Parathyroid adenoma (tissue), 2 donors: ENCODE measurements at regions not wholly inside any gene's neighbourhood (a gene's known extent, or its start where the extent isn't known, plus 50 kb on each side); places are given as distances from the start of the nearest gene placed in this dataset.

Experiments
- H2AFZ ChIP-seq: fragments of 300-600 bp; sonication (generic); one replicate; pipeline ENCODE4 v1.7.0; 2017; ENCODE audit warnings: antibody characterized with exemption, mild to moderate bottlenecking
- H3K27ac ChIP-seq: fragments of 300-600 bp; sonication (generic); one replicate; pipeline ENCODE4 v1.7.0; 2017
- H3K27me3 ChIP-seq: fragments of 300-600 bp; sonication (generic); one replicate; pipeline ENCODE4 v1.7.0; 2017; ENCODE audit warnings: low read length; ENCODE audit not compliant: control insufficient read depth, insufficient read depth
- H3K36me3 ChIP-seq: fragments of 300-600 bp; sonication (generic); one replicate; pipeline ENCODE4 v1.7.0; 2017; ENCODE audit warnings: low read length; ENCODE audit not compliant: control insufficient read depth, insufficient read depth
- H3K4me1 ChIP-seq: fragments of 300-600 bp; sonication (generic); one replicate; pipeline ENCODE4 v1.7.0; 2017; ENCODE audit warnings: control low read depth
- H3K4me2 ChIP-seq: fragments of 300-600 bp; sonication (generic); one replicate; pipeline ENCODE4 v1.7.0; 2017; ENCODE audit warnings: low read length
- H3K4me3 ChIP-seq: fragments of 300-600 bp; sonication (generic); one replicate; pipeline ENCODE4 v1.7.0; 2017; ENCODE audit warnings: low read depth, low read length
- H3K79me2 ChIP-seq: fragments of 300-600 bp; sonication (generic); one replicate; pipeline ENCODE4 v1.7.0; 2017; ENCODE audit warnings: control low read depth
- H3K9ac ChIP-seq: fragments of 300-600 bp; sonication (generic); one replicate; pipeline ENCODE4 v1.7.0; 2017; ENCODE audit warnings: mild to moderate bottlenecking
- H3K9me3 ChIP-seq: fragments of 300-600 bp; sonication (generic); one replicate; pipeline ENCODE4 v1.7.0; 2017; ENCODE audit warnings: low read length; ENCODE audit not compliant: control insufficient read depth
- CTCF ChIP-seq: fragments of 300-600 bp; sonication (generic); IDR thresholded peaks from one replicate; pipeline ENCODE4 v1.7.0; 2017; ENCODE audit warnings: antibody characterized with exemption, mild to moderate bottlenecking
- donor health status: primary hyperparathyroidism.

GRCh38 chr11:24226606-24227005 is 270.2 kb upstream of the LUZP2 start:
- Histone ChIP-seq H3K9me3 (no peaks in the 10 kb centered on the region), H3K79me2 (no peaks in the 10 kb centered on the region), H3K36me3 (no peaks in the 10 kb centered on the region), H3K4me3 (no peak overlapping the region), H3K4me1 (no peaks in the 10 kb centered on the region), H2AFZ (no peak overlapping the region), H3K9ac (no peak overlapping the region), H3K27me3 (no peaks in the 10 kb centered on the region), H3K27ac (no peak overlapping the region), H3K4me2 (no peak overlapping the region)
- TF ChIP-seq CTCF: no peak

DNA sequence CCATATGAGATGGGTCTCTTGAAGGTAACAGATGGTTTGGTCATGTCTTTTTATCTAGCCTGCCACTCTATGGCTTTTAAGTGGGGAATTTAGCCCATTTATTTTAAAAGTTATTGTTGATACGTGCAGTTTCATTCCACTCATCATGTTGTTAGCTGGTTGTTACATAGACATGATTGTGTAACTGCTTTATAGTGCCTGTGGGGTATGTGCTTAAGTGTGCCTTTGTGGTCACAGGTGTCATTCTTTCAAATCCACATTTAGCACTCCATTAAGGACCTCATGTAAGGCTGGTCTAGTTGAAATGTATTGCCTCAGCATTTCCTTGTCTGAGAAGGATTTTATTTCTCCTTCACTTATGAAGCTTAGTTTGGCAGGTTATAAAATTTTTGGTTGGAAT is 263.8 kb upstream of the LUZP2 start:
- no peak for TF ChIP-seq CTCF
- Histone ChIP-seq H3K79me2 (no peaks in the 10 kb centered on the region), H3K4me3 (no peak overlapping the region), H3K36me3 (no peaks in the 10 kb centered on the region), H3K27me3 (no peaks in the 10 kb centered on the region), H3K9ac (no peak overlapping the region), H3K9me3 (no peaks in the 10 kb centered on the region), H3K27ac (no peak overlapping the region), H3K4me2 (no peak overlapping the region), H3K4me1 (no peaks in the 10 kb centered on the region), H2AFZ (no peak overlapping the region)

- no peak overlapping the region for H3K27ac ChIP-seq
- TF ChIP-seq CTCF: no peak
- H2AFZ ChIP-seq: no peak overlapping the region
- no peak overlapping the region for H3K4me3 ChIP-seq
- no peaks in the 10 kb centered on the region for H3K36me3 ChIP-seq
- H3K4me2 ChIP-seq: no peak overlapping the region
- H3K4me1 ChIP-seq: no peaks in the 10 kb centered on the region
- H3K9ac ChIP-seq: no peak overlapping the region
- H3K27me3 ChIP-seq: no peaks in the 10 kb centered on the region
- no peaks in the 10 kb centered on the region for H3K79me2 ChIP-seq
- H3K9me3 ChIP-seq: no peaks in the 10 kb centered on the region
These were observed 261.9 kb upstream of the LUZP2 start for GRCh38 chr11:24234822-24235508.

DNA sequence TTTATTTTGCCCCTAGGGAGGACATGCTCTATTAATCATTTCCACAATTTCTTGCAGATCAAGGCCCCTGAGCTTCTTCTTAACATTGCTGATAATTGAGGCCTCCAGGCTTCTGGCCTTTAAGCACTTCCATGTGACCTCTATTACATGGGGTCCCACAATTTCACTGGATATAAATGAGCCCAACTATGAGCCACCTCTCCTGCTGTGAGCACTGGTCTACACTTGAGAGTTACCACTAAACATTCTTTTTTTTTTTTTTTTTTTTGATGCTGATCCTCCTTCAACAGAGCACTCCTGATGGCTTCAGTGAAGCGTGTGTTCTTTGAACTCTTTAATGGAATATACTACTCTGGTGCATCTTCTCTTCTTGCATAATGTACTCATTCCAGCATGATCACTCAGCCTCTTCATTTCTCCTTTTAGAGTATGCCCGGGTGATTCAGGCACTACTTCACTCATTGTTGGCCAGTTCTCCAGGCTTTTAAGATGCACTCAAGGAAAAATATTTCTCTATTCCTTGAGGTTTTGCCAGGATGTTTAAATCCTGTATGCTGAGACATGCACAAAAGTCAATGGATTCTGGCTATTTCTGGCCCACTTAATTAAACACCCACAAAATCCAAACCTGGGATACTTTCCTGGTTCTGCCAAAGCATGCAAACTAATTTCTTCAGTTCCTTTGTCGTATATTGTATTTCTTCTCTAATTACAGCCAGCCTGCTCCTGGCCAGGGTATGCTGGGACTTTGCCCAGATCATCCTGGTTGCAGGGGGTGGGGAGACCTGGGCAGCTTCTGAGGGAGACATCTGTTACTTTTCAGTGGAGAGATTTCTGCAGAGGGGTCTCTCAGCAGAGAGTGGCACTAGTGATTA is 257.8 kb upstream of the LUZP2 start:
- Histone ChIP-seq H2AFZ (no peak overlapping the region), H3K4me2 (no peak overlapping the region), H3K4me1 (no peaks in the 10 kb centered on the region), H3K36me3 (no peaks in the 10 kb centered on the region), H3K27ac (no peak overlapping the region), H3K9me3 (no peaks in the 10 kb centered on the region), H3K9ac (no peak overlapping the region), H3K79me2 (no peaks in the 10 kb centered on the region), H3K4me3 (no peak overlapping the region), H3K27me3 (no peaks in the 10 kb centered on the region)
- no peak for TF ChIP-seq CTCF
